ENCODE measurements at regions not wholly inside any gene's neighbourhood (a gene's known extent, or its start where the extent isn't known, plus 50 kb on each side); places are given as distances from the start of the nearest gene placed in this dataset.

GRCh38 chr5:164885179-164885578 is 1379.8 kb downstream of the MAT2B start:
- H3K4me1 ChIP-seq (ENCODE audit: control insufficient read depth, insufficient read depth, low read length) = no peaks in the 10 kb centered on the region
- no peak overlapping the region for H3K4me3 ChIP-seq (ENCODE audit: low read length)
- no peak overlapping the region for H3K27ac ChIP-seq (ENCODE audit: low read length)
- no CpG with 5 or more reads among the region's 3 CpGs for WGBS (ENCODE audit: insufficient coverage, insufficient read length)
- no peak for DNase-seq (ENCODE audit: low read depth, low spot score)
- H3K9me3 ChIP-seq (ENCODE audit: control insufficient read depth, insufficient read depth, low read length) = no peaks in the 10 kb centered on the region
- no peaks in the 10 kb centered on the region for H3K27me3 ChIP-seq (ENCODE audit: control insufficient read depth, insufficient read depth, low read length)
- no peaks in the 10 kb centered on the region for H3K36me3 ChIP-seq (ENCODE audit: control insufficient read depth, insufficient read depth, low read length)

GRCh38 chr5:164893071-164893470 is 1387.7 kb downstream of the MAT2B start:
- no peaks in the 10 kb centered on the region for H3K4me1 ChIP-seq (ENCODE audit: control insufficient read depth, insufficient read depth, low read length)
- H3K4me3 ChIP-seq (ENCODE audit: low read length) = no peak overlapping the region
- no peaks in the 10 kb centered on the region for H3K36me3 ChIP-seq (ENCODE audit: control insufficient read depth, insufficient read depth, low read length)
- DNase-seq (ENCODE audit: low read depth, low spot score) = no peak
- WGBS (ENCODE audit: insufficient coverage, insufficient read length) = no CpG with 5 or more reads among the region's 5 CpGs
- no peak overlapping the region for H3K27ac ChIP-seq (ENCODE audit: low read length)
- no peaks in the 10 kb centered on the region for H3K27me3 ChIP-seq (ENCODE audit: control insufficient read depth, insufficient read depth, low read length)
- no peaks in the 10 kb centered on the region for H3K9me3 ChIP-seq (ENCODE audit: control insufficient read depth, insufficient read depth, low read length)

GRCh38 chr5:164898705-164899104 is 1393.3 kb downstream of the MAT2B start:
- DNase-seq (ENCODE audit: low read depth, low spot score) = no peak
- Histone ChIP-seq H3K27me3 (ENCODE audit: control insufficient read depth, insufficient read depth, low read length) (no peaks in the 10 kb centered on the region), H3K27ac (ENCODE audit: low read length) (no peak overlapping the region), H3K4me1 (ENCODE audit: control insufficient read depth, insufficient read depth, low read length) (no peaks in the 10 kb centered on the region), H3K36me3 (ENCODE audit: control insufficient read depth, insufficient read depth, low read length) (no peaks in the 10 kb centered on the region), H3K4me3 (ENCODE audit: low read length) (no peak overlapping the region), H3K9me3 (ENCODE audit: control insufficient read depth, insufficient read depth, low read length) (no peaks in the 10 kb centered on the region)

GRCh38 chr5:164909673-164910072 is 1404.3 kb downstream of the MAT2B start:
- H3K27me3 ChIP-seq (ENCODE audit: control insufficient read depth, insufficient read depth, low read length) = no peaks in the 10 kb centered on the region
- H3K4me1 ChIP-seq (ENCODE audit: control insufficient read depth, insufficient read depth, low read length) = no peaks in the 10 kb centered on the region; the same call in 1 of the 2 replicates
- H3K27ac ChIP-seq (ENCODE audit: low read length) = no peak overlapping the region
- H3K36me3 ChIP-seq (ENCODE audit: control insufficient read depth, insufficient read depth, low read length) = no peaks in the 10 kb centered on the region
- WGBS (ENCODE audit: insufficient coverage, insufficient read length) = no CpG with 5 or more reads among the region's 3 CpGs
- no peak overlapping the region for H3K4me3 ChIP-seq (ENCODE audit: low read length)
- H3K9me3 ChIP-seq (ENCODE audit: control insufficient read depth, insufficient read depth, low read length) = no peaks in the 10 kb centered on the region
- no peak for DNase-seq (ENCODE audit: low read depth, low spot score)

GRCh38 chr5:164921722-164922121 is 1416.3 kb downstream of the MAT2B start:
- Histone ChIP-seq H3K36me3 (ENCODE audit: control insufficient read depth, insufficient read depth, low read length) (no peaks in the 10 kb centered on the region), H3K4me1 (ENCODE audit: control insufficient read depth, insufficient read depth, low read length) (no peaks in the 10 kb centered on the region), H3K27ac (ENCODE audit: low read length) (no peak overlapping the region), H3K4me3 (ENCODE audit: low read length) (no peak overlapping the region), H3K9me3 (ENCODE audit: control insufficient read depth, insufficient read depth, low read length) (no peaks in the 10 kb centered on the region), H3K27me3 (ENCODE audit: control insufficient read depth, insufficient read depth, low read length) (no peaks in the 10 kb centered on the region)
- no peak for DNase-seq (ENCODE audit: low read depth, low spot score)

GRCh38 chr5:164934039-164934438 is 1428.6 kb downstream of the MAT2B start:
- Histone ChIP-seq H3K4me1 (ENCODE audit: control insufficient read depth, insufficient read depth, low read length) (peaks cover 2% of the 10 kb centered on the region; the same call in 1 of the 2 replicates), H3K27me3 (ENCODE audit: control insufficient read depth, insufficient read depth, low read length) (no peaks in the 10 kb centered on the region), H3K27ac (ENCODE audit: low read length) (no peak overlapping the region), H3K4me3 (ENCODE audit: low read length) (no peak overlapping the region), H3K9me3 (ENCODE audit: control insufficient read depth, insufficient read depth, low read length) (no peaks in the 10 kb centered on the region), H3K36me3 (ENCODE audit: control insufficient read depth, insufficient read depth, low read length) (no peaks in the 10 kb centered on the region)
- no CpG with 5 or more reads among the region's 7 CpGs for WGBS (ENCODE audit: insufficient coverage, insufficient read length)
- DNase-seq (ENCODE audit: low read depth, low spot score) = no peak

- no peak overlapping the region for H3K4me3 ChIP-seq (ENCODE audit: low read length)
- no peak overlapping the region for H3K27ac ChIP-seq (ENCODE audit: low read length)
- whole genome bisulfite sequencing (ENCODE audit: insufficient coverage, insufficient read length) = no CpG with 5 or more reads among the region's 7 CpGs
- peaks cover 2% of the 10 kb centered on the region; the same call in 1 of the 2 replicates for H3K4me1 ChIP-seq (ENCODE audit: control insufficient read depth, insufficient read depth, low read length)
- no peak for DNase-seq (ENCODE audit: low read depth, low spot score)
- H3K36me3 ChIP-seq (ENCODE audit: control insufficient read depth, insufficient read depth, low read length) = no peaks in the 10 kb centered on the region
- no peaks in the 10 kb centered on the region for H3K27me3 ChIP-seq (ENCODE audit: control insufficient read depth, insufficient read depth, low read length)
- no peaks in the 10 kb centered on the region for H3K9me3 ChIP-seq (ENCODE audit: control insufficient read depth, insufficient read depth, low read length)
Measured at GRCh38 chr5:164934561-164934960, 1429.1 kb downstream of the MAT2B start.

- Histone ChIP-seq H3K9me3 (ENCODE audit: control insufficient read depth, insufficient read depth, low read length) (no peaks in the 10 kb centered on the region), H3K27ac (ENCODE audit: low read length) (no peak overlapping the region), H3K36me3 (ENCODE audit: control insufficient read depth, insufficient read depth, low read length) (no peaks in the 10 kb centered on the region), H3K4me1 (ENCODE audit: control insufficient read depth, insufficient read depth, low read length) (no peaks in the 10 kb centered on the region), H3K27me3 (ENCODE audit: control insufficient read depth, insufficient read depth, low read length) (no peaks in the 10 kb centered on the region), H3K4me3 (ENCODE audit: low read length) (no peak overlapping the region)
- no CpG with 5 or more reads among the region's 4 CpGs for WGBS (ENCODE audit: insufficient coverage, insufficient read length)
- DNase-seq (ENCODE audit: low read depth, low spot score) = no peak
Measured at GRCh38 chr5:164941132-164941531, 1435.7 kb downstream of the MAT2B start.

- no peaks in the 10 kb centered on the region for H3K9me3 ChIP-seq (ENCODE audit: control insufficient read depth, insufficient read depth, low read length)
- no peak overlapping the region for H3K4me3 ChIP-seq (ENCODE audit: low read length)
- H3K36me3 ChIP-seq (ENCODE audit: control insufficient read depth, insufficient read depth, low read length) = no peaks in the 10 kb centered on the region
- no peak overlapping the region for H3K27ac ChIP-seq (ENCODE audit: low read length)
- no peak for DNase-seq (ENCODE audit: low read depth, low spot score)
- WGBS (ENCODE audit: insufficient coverage, insufficient read length) = no CpG with 5 or more reads among the region's 3 CpGs
- H3K4me1 ChIP-seq (ENCODE audit: control insufficient read depth, insufficient read depth, low read length) = no peaks in the 10 kb centered on the region
- H3K27me3 ChIP-seq (ENCODE audit: control insufficient read depth, insufficient read depth, low read length) = no peaks in the 10 kb centered on the region
Measured at GRCh38 chr5:164950927-164951326, 1445.5 kb downstream of the MAT2B start.

GRCh38 chr5:164951570-164951969 is 1446.2 kb downstream of the MAT2B start:
- no CpG with 5 or more reads among the region's 2 CpGs for WGBS (ENCODE audit: insufficient coverage, insufficient read length)
- no peaks in the 10 kb centered on the region for H3K4me1 ChIP-seq (ENCODE audit: control insufficient read depth, insufficient read depth, low read length)
- H3K36me3 ChIP-seq (ENCODE audit: control insufficient read depth, insufficient read depth, low read length) = no peaks in the 10 kb centered on the region
- H3K4me3 ChIP-seq (ENCODE audit: low read length) = no peak overlapping the region
- H3K27ac ChIP-seq (ENCODE audit: low read length) = no peak overlapping the region
- H3K27me3 ChIP-seq (ENCODE audit: control insufficient read depth, insufficient read depth, low read length) = no peaks in the 10 kb centered on the region
- no peaks in the 10 kb centered on the region for H3K9me3 ChIP-seq (ENCODE audit: control insufficient read depth, insufficient read depth, low read length)
- DNase-seq (ENCODE audit: low read depth, low spot score) = no peak

- WGBS (ENCODE audit: insufficient coverage, insufficient read length) = 100% methylated on average over 2 of the region's 5 CpGs
- Histone ChIP-seq H3K36me3 (ENCODE audit: control insufficient read depth, insufficient read depth, low read length) (no peaks in the 10 kb centered on the region), H3K4me1 (ENCODE audit: control insufficient read depth, insufficient read depth, low read length) (no peaks in the 10 kb centered on the region), H3K4me3 (ENCODE audit: low read length) (no peak overlapping the region), H3K9me3 (ENCODE audit: control insufficient read depth, insufficient read depth, low read length) (no peaks in the 10 kb centered on the region), H3K27me3 (ENCODE audit: control insufficient read depth, insufficient read depth, low read length) (no peaks in the 10 kb centered on the region), H3K27ac (ENCODE audit: low read length) (no peak overlapping the region)
- no peak for DNase-seq (ENCODE audit: low read depth, low spot score)
Measured at GRCh38 chr5:164958688-164959087, 1453.3 kb downstream of the MAT2B start.
